Esophagus squamous epithelium (tissue), 5 donors: ENCODE measurements at regions not wholly inside any gene's neighbourhood (a gene's known extent, or its start where the extent isn't known, plus 50 kb on each side); places are given as distances from the start of the nearest gene placed in this dataset.

Experiments
- DNase-seq: peaks from one replicate; lab custom pipeline; 2025; lab: John Stamatoyannopoulos, UW
- H3K27ac ChIP-seq, 4 donors: fragments of 200-600 bp; sonication (generic); one replicate each; pipeline ENCODE4 v1.5.1; 2016 to 2019; ENCODE audit warnings: mild to moderate bottlenecking in 1 of 4
- H3K27me3 ChIP-seq, 4 donors: fragments of 200-600 bp; sonication (generic); 1 replicate in 3 of 4; 2 replicates in 1 of 4; pipeline versions ENCODE4 v1.5.1 to v1.6.0; 2017 to 2021; ENCODE audit warnings: antibody characterized with exemption in 1 of 4
- H3K36me3 ChIP-seq, 3 donors: fragments of 200-600 bp; sonication (generic); one replicate each; pipeline ENCODE4 v1.5.1; 2016 to 2019
- H3K4me1 ChIP-seq, 3 donors: fragments of 200-600 bp; sonication (generic); one replicate each; pipeline ENCODE4 v1.5.1; 2017 to 2019
- H3K4me3 ChIP-seq, 4 donors: fragments of 200-600 bp; sonication (generic); 1 replicate in 3 of 4; 2 replicates in 1 of 4; pipeline ENCODE4 v1.5.1; 2016 to 2019; ENCODE audit warnings: mild to moderate bottlenecking in 2 of 4, moderate library complexity in 1 of 4
- H3K9me3 ChIP-seq, 3 donors: fragments of 200-600 bp; sonication (generic); one replicate each; pipeline ENCODE4 v1.5.1; 2016 to 2019
- CTCF ChIP-seq, 6 experiments: fragments of 450-650 bp in 4 of 6; fragments of 200-600 bp in 2 of 6; sonication (generic) in 2 of 6; IDR thresholded peaks; one replicate each; pipeline ENCODE4 v1.5.1; 2016 to 2019; ENCODE audit warnings: antibody characterized with exemption in 6 of 6, mild to moderate bottlenecking in 4 of 6, moderate library complexity in 4 of 6
- POLR2A ChIP-seq, 4 donors: fragments of 450-650 bp; IDR thresholded peaks; one replicate each; pipeline ENCODE4 v1.6.1; 2017; ENCODE audit warnings: antibody characterized with exemption in 4 of 4, mild to moderate bottlenecking in 4 of 4, moderate library complexity in 3 of 4
- WGBS, 2 donors: methylation state at CpG; one replicate each; pipeline ENCODE4 v1.1.5; 2018; 5-methylcytosine and 5-hydroxymethylcytosine counted together
- intact Hi-C: fragments of 100-400 bp; cut with DNase I; formaldehyde crosslinking; loops from one replicate; pipeline ENCODE4 v1.15.0; 2022
- donor health status: DM: yes; HTN: yes; CAD: no.

GRCh38 chr13:105311094-105311493 is 1224.4 kb downstream of the EFNB2 start:
- DNase-seq, result no peak
- no peaks in the 10 kb centered on the region for H3K4me1 ChIP-seq
- no peak overlapping the region for H3K4me3 ChIP-seq
- no peaks in the 10 kb centered on the region for H3K27me3 ChIP-seq
- WGBS, 2 donors, result 35 to 53% methylated on average over 4 of the region's 4 CpGs
- no peaks in the 10 kb centered on the region for H3K9me3 ChIP-seq
- H3K27ac ChIP-seq, result no peak overlapping the region
- TF ChIP-seq POLR2A (IDR thresholded peaks at IDR 0.05) (no peak), CTCF (IDR thresholded peaks at IDR 0.05) (no peak)
- intact Hi-C loops, result no loop called here
- no peaks in the 10 kb centered on the region for H3K36me3 ChIP-seq

DNA sequence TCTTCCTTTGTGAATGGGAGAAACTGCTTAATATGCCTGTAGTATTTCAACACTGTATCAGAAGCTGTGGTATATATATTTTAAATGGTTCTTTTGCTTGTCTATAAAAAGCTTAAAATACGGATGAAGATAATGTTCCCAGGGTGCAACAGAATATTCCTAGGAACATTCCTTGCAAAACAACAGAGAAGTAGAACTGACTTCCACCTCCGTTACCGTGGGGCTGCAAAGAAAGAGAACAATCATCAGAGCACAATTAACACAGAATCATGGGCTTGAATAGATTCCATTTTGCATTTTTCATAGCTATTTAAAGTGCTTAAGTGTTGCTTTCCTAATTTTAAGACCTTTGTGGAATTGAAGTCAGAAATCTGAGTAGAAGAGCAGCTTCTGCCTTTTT is 1227.7 kb downstream of the EFNB2 start:
- Histone ChIP-seq H3K4me3 (no peak overlapping the region), H3K27ac (no peak overlapping the region), H3K9me3 (no peaks in the 10 kb centered on the region), H3K36me3 (no peaks in the 10 kb centered on the region), H3K27me3 (no peaks in the 10 kb centered on the region), H3K4me1 (no peaks in the 10 kb centered on the region)
- no peak for TF ChIP-seq CTCF (IDR thresholded peaks at IDR 0.05)
- no peak for TF ChIP-seq POLR2A (IDR thresholded peaks at IDR 0.05)
- WGBS, 2 donors, result 89 to 96% methylated on average over 3 of the region's 3 CpGs
- no peak for DNase-seq
- intact Hi-C loops, result no loop called here

- TF ChIP-seq CTCF (IDR thresholded peaks at IDR 0.05), result no peak
- TF ChIP-seq POLR2A (IDR thresholded peaks at IDR 0.05), result no peak
- 65 to 68% methylated on average over 7 of the region's 7 CpGs for WGBS, 2 donors
- intact Hi-C loops, result no loop called here
- Histone ChIP-seq H3K4me1 (no peaks in the 10 kb centered on the region), H3K4me3 (no peak overlapping the region), H3K27ac (no peak overlapping the region), H3K36me3 (no peaks in the 10 kb centered on the region), H3K9me3 (no peaks in the 10 kb centered on the region), H3K27me3 (no peaks in the 10 kb centered on the region)
- DNase-seq, result no peak
Observed at GRCh38 chr13:105297839-105298238, 1237.6 kb downstream of the EFNB2 start.

- Histone ChIP-seq H3K4me1 (no peaks in the 10 kb centered on the region), H3K9me3 (no peaks in the 10 kb centered on the region), H3K27ac (no peak overlapping the region), H3K27me3 (no peaks in the 10 kb centered on the region), H3K4me3 (no peak overlapping the region), H3K36me3 (no peaks in the 10 kb centered on the region)
- 95 to 100% methylated on average over 2 of the region's 2 CpGs for WGBS, 2 donors
- no peak for DNase-seq
- TF ChIP-seq POLR2A (IDR thresholded peaks at IDR 0.05), result no peak
- no peak for TF ChIP-seq CTCF (IDR thresholded peaks at IDR 0.05)
- intact Hi-C loops, result no loop called here
Observed at GRCh38 chr13:105291987-105292386, 1243.5 kb downstream of the EFNB2 start.

DNA sequence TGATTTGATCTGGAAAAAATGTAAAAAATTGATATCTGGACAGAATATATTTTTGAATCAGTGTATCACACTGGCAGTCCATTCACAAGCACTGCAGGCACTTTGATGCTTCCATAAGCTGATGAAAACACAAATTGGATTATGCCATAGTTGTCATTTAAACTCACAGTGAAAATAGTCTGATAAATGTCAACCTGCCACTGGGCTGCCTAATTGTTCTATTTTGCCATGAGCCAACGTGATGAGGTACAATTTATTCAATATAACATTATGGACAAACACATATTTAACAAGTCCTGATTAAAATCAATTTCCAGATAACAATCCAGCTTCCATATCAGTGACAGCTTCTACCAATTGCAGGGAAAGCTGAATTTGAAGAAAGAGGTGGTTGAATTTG is 1244.9 kb downstream of the EFNB2 start:
- 72 to 83% methylated on average over 1 of the region's 1 CpG for WGBS, 2 donors
- no peaks in the 10 kb centered on the region for H3K4me1 ChIP-seq
- no peaks in the 10 kb centered on the region for H3K36me3 ChIP-seq
- TF ChIP-seq CTCF (IDR thresholded peaks at IDR 0.05), result no peak
- TF ChIP-seq POLR2A (IDR thresholded peaks at IDR 0.05), result no peak
- intact Hi-C loops, result no loop called here
- no peak overlapping the region for H3K27ac ChIP-seq
- no peaks in the 10 kb centered on the region for H3K27me3 ChIP-seq
- DNase-seq, result no peak
- H3K4me3 ChIP-seq, result no peak overlapping the region
- H3K9me3 ChIP-seq, result no peaks in the 10 kb centered on the region
